Smooth muscle cell (in vitro differentiated cells): ENCODE measurements at regions not wholly inside any gene's neighbourhood (a gene's known extent, or its start where the extent isn't known, plus 50 kb on each side); places are given as distances from the start of the nearest gene placed in this dataset.
A peak's percentile ranks its signal among the peaks of the same experiment; 100 is the strongest.
"Not testable (repeated sequence)": the region's sequence is repeated elsewhere in the genome, so short reads cannot be mapped to it uniquely, and the experiment has no call there.

ENCODE experiments used
- DNase-seq: peaks from one replicate; lab custom pipeline; 2025; ENCODE audit not compliant: unreplicated experiment; lab: John Stamatoyannopoulos, UW
- H2AFZ ChIP-seq: fragments of 200-600 bp; sonication (generic); 2 replicates; pipeline ENCODE4 v1.6.0; 2016; ENCODE audit warnings: antibody characterized with exemption, low read depth, mild to moderate bottlenecking
- H3F3A ChIP-seq: fragments of 200-600 bp; sonication (generic); 2 replicates; pipeline ENCODE4 v1.6.0; 2017; ENCODE audit warnings: antibody characterized with exemption, low read depth
- H3K27ac ChIP-seq: fragments of 200-600 bp; sonication (generic); 2 replicates; pipeline ENCODE4 v1.5.1; 2016; ENCODE audit warnings: low read depth, mild to moderate bottlenecking
- H3K27me3 ChIP-seq: fragments of 200-600 bp; sonication (generic); 2 replicates; pipeline ENCODE4 v1.6.1; 2016; ENCODE audit warnings: low read depth, mild to moderate bottlenecking
- H3K36me3 ChIP-seq: fragments of 200-600 bp; sonication (generic); 2 replicates; pipeline ENCODE4 v1.5.1; 2016; ENCODE audit warnings: low read depth
- H3K4me1 ChIP-seq: fragments of 200-600 bp; sonication (generic); 2 replicates; pipeline ENCODE4 v1.5.1; 2016; ENCODE audit warnings: low read depth
- H3K4me2 ChIP-seq: fragments of 200-600 bp; sonication (generic); 2 replicates; pipeline ENCODE4 v1.6.0; 2016; ENCODE audit warnings: mild to moderate bottlenecking
- H3K4me3 ChIP-seq: fragments of 200-600 bp; sonication (generic); 2 replicates; pipeline ENCODE4 v1.5.1; 2016; ENCODE audit warnings: mild to moderate bottlenecking
- H3K79me2 ChIP-seq: fragments of 200-600 bp; sonication (generic); 2 replicates; pipeline ENCODE4 v1.6.0; 2016; ENCODE audit warnings: low read depth, mild to moderate bottlenecking
- H3K9ac ChIP-seq: fragments of 200-600 bp; sonication (generic); 2 replicates; pipeline ENCODE4 v1.6.0; 2016; ENCODE audit warnings: low read depth
- H3K9me3 ChIP-seq: fragments of 200-600 bp; sonication (generic); replicated peaks from 2 replicates; pipeline ENCODE4 v1.5.1; 2016; ENCODE audit warnings: low read depth
- H4K20me1 ChIP-seq: fragments of 200-600 bp; sonication (generic); 2 replicates; pipeline ENCODE4 v1.6.0; 2016; ENCODE audit warnings: low read depth
- whole genome bisulfite sequencing: methylation state at CpG from one replicate; pipeline ENCODE4 v1.1.7; 2016; ENCODE audit warnings: low lambda C conversion rate; 5-methylcytosine and 5-hydroxymethylcytosine counted together
- TF ChIP-seq, protein P1 (sequence below): fragments of 200-600 bp; sonication (generic); IDR thresholded peaks from 2 replicates; pipeline ENCODE4 v1.5.1; 2017; ENCODE audit warnings: borderline replicate concordance, mild to moderate bottlenecking, antibody characterized with exemption; ENCODE audit not compliant: insufficient read depth, poor library complexity, severe bottlenecking

DNA sequence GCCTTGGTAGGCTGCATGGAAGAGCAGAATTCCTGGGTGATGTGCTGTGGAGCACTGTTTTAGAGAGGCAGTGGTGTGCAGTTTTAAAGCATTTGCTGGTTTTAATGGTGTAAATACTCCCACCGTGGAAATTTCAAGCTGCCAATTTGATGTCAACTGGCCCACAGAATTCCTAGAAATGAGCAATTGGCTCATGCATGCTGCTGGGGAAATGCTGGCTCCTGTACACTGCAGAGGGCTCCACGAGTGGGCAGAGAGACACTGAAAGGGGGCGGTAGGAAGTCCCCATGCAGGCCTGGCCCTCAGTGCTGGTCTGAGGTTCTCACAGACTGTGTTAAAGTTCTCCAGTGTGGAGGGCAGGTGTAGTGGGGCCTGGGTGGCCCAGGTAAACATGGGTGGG is 99.4 kb upstream of the NTF3 start:
- WGBS = 56% methylated on average over 3 of the region's 3 CpGs

DNA sequence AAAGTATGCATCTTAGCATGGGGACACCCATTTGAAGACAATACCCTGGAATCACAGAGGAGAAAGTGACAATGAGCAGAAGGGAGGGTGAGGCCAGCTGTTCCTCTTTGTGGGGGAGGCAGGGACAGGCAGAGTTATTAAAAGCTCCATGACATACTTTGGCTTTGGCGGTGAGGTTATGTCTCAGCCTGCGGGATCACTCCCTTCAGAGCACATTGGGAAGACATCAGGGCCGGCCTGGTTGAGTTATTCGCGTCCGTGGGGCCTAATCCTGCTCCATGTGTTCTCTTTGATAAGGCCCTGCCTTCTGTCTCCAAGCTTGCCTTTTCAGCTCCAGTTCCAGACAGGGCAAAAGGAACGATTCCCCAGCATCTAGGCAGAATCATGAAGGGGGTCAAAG is 98.8 kb upstream of the NTF3 start:
- Histone ChIP-seq H3K9ac (no peak overlapping the region), H3K36me3 (no peaks in the 10 kb centered on the region), H3K9me3 (no peaks in the 10 kb centered on the region), H4K20me1 (no peaks in the 10 kb centered on the region), H3K4me3 (no peak overlapping the region), H2AFZ (no peak overlapping the region), H3K79me2 (no peaks in the 10 kb centered on the region), H3K27me3 (no peaks in the 10 kb centered on the region), H3K4me1 (no peaks in the 10 kb centered on the region), H3K4me2 (no peak overlapping the region), H3F3A (no peaks in the 10 kb centered on the region), H3K27ac (peak overlapping the region; percentile 18)
- no peak for DNase-seq
- TF ChIP-seq, protein P1, sequence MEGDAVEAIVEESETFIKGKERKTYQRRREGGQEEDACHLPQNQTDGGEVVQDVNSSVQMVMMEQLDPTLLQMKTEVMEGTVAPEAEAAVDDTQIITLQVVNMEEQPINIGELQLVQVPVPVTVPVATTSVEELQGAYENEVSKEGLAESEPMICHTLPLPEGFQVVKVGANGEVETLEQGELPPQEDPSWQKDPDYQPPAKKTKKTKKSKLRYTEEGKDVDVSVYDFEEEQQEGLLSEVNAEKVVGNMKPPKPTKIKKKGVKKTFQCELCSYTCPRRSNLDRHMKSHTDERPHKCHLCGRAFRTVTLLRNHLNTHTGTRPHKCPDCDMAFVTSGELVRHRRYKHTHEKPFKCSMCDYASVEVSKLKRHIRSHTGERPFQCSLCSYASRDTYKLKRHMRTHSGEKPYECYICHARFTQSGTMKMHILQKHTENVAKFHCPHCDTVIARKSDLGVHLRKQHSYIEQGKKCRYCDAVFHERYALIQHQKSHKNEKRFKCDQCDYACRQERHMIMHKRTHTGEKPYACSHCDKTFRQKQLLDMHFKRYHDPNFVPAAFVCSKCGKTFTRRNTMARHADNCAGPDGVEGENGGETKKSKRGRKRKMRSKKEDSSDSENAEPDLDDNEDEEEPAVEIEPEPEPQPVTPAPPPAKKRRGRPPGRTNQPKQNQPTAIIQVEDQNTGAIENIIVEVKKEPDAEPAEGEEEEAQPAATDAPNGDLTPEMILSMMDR = no peak
- WGBS = 42% methylated on average over 7 of the region's 7 CpGs

More for the DNA sequence above, 99.4 kb upstream of the NTF3 start:
- Histone ChIP-seq H2AFZ (no peak overlapping the region), H3K36me3 (no peaks in the 10 kb centered on the region), H3K79me2 (no peaks in the 10 kb centered on the region), H3K4me3 (no peak overlapping the region), H3K4me2 (no peak overlapping the region), H3K27ac (peak overlapping the region; percentile 18), H3K27me3 (no peaks in the 10 kb centered on the region), H3K4me1 (no peaks in the 10 kb centered on the region), H4K20me1 (no peaks in the 10 kb centered on the region), H3K9ac (no peak overlapping the region), H3K9me3 (no peaks in the 10 kb centered on the region), H3F3A (no peaks in the 10 kb centered on the region)
- TF ChIP-seq, protein P1 = no peak
- DNase-seq = no peak

DNA sequence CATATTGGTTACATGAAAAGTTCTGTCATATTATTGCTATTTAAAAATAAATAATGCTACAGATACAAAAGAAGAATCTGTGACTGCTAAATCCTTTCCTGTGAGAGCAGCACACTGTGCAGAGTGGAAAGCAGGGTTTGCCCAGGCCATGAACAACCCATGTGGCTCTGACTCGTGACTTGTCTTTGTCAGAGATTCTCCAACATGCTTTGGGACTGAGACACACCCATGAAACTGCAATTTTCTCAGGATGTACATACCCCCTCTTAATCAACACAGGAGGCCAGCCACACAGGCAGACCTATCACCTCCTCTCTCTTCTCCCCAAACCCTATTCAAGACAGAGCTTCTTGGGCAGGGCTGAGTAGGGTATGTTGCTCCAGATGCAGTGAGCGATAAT is 96.8 kb upstream of the NTF3 start:
- Histone ChIP-seq H3K79me2 (no peaks in the 10 kb centered on the region), H4K20me1 (no peaks in the 10 kb centered on the region), H3K27ac (no peak overlapping the region), H3K36me3 (no peaks in the 10 kb centered on the region), H3K9ac (no peak overlapping the region), H3K4me1 (no peaks in the 10 kb centered on the region), H2AFZ (no peak overlapping the region), H3K4me3 (no peak overlapping the region), H3K9me3 (no peaks in the 10 kb centered on the region), H3K27me3 (no peaks in the 10 kb centered on the region), H3K4me2 (no peak overlapping the region), H3F3A (no peaks in the 10 kb centered on the region)
- WGBS = 74% methylated on average over 2 of the region's 2 CpGs
- TF ChIP-seq, protein P1 = no peak
- no peak for DNase-seq

DNA sequence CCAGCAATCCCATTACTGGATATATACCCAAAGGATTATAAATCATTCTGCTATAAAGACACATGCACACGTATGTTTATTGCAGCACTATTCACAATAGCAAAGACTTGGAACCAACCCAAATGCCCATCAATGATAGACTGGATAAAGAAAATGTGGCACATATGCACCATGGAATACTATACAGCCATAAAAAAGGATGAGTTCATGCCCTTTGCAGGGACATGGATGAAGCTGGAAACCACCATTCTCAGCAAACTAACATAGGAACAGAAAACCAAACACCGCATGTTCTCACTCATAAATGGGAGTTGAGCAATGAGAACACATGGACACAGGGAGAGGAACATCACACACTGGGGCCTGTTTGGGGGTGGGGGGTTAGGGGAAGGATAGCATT is 90.8 kb upstream of the NTF3 start:
- WGBS = 100% methylated on average over 2 of the region's 2 CpGs
- not testable (repeated sequence) for H3K79me2 ChIP-seq, H3K4me1 ChIP-seq

More for the DNA sequence above, 90.8 kb upstream of the NTF3 start:
- H3K36me3 ChIP-seq, H3K9me3 ChIP-seq, DNase-seq, H3F3A ChIP-seq, H2AFZ ChIP-seq, H4K20me1 ChIP-seq, H3K9ac ChIP-seq, H3K4me3 ChIP-seq, H3K4me2 ChIP-seq, H3K27ac ChIP-seq, H3K27me3 ChIP-seq: not testable (repeated sequence)
